BE2C (cell line): ENCODE measurements at regions not wholly inside any gene's neighbourhood (a gene's known extent, or its start where the extent isn't known, plus 50 kb on each side); places are given as distances from the start of the nearest gene placed in this dataset.

Experiments
- DNase-seq: peaks from one replicate; pipeline ENCODE4 v3.0.0-alpha.2; 2020
- H3K27me3 ChIP-seq: fragments of 250-450 bp; sonication (Bioruptor Pico); 2 replicates; pipeline ENCODE4 v1.5.1; 2020; ENCODE audit warnings: mild to moderate bottlenecking
- H3K36me3 ChIP-seq: fragments of 250-450 bp; sonication (Bioruptor Pico); 2 replicates; pipeline ENCODE4 v1.5.1; 2020; ENCODE audit warnings: mild to moderate bottlenecking
- H3K4me1 ChIP-seq: fragments of 250-450 bp; sonication (Bioruptor Pico); 2 replicates; pipeline ENCODE4 v1.5.1; 2020
- H3K4me3 ChIP-seq: 2 replicates; pipeline ENCODE4 v1.5.1; 2011; ENCODE audit warnings: low read depth, low read length
- H3K9me3 ChIP-seq: fragments of 250-450 bp; sonication (Bioruptor Pico); 2 replicates; pipeline ENCODE4 v1.5.1; 2020
- TF ChIP-seq, protein P1 (sequence below): IDR thresholded peaks from 2 replicates; pipeline ENCODE4 v1.5.1; 2012; ENCODE audit warnings: mild to moderate bottlenecking, low read depth, low read length

- no peaks in the 10 kb centered on the region for H3K9me3 ChIP-seq
- no peaks in the 10 kb centered on the region for H3K36me3 ChIP-seq
- TF ChIP-seq, protein P1, sequence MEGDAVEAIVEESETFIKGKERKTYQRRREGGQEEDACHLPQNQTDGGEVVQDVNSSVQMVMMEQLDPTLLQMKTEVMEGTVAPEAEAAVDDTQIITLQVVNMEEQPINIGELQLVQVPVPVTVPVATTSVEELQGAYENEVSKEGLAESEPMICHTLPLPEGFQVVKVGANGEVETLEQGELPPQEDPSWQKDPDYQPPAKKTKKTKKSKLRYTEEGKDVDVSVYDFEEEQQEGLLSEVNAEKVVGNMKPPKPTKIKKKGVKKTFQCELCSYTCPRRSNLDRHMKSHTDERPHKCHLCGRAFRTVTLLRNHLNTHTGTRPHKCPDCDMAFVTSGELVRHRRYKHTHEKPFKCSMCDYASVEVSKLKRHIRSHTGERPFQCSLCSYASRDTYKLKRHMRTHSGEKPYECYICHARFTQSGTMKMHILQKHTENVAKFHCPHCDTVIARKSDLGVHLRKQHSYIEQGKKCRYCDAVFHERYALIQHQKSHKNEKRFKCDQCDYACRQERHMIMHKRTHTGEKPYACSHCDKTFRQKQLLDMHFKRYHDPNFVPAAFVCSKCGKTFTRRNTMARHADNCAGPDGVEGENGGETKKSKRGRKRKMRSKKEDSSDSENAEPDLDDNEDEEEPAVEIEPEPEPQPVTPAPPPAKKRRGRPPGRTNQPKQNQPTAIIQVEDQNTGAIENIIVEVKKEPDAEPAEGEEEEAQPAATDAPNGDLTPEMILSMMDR: no peak
- no peak overlapping the region for H3K4me3 ChIP-seq
- no peaks in the 10 kb centered on the region for H3K27me3 ChIP-seq
- DNase-seq: no peak
- H3K4me1 ChIP-seq: no peaks in the 10 kb centered on the region
Measured at GRCh38 chr1:14541348-14541747, 57.1 kb upstream of the KAZN start.

DNA sequence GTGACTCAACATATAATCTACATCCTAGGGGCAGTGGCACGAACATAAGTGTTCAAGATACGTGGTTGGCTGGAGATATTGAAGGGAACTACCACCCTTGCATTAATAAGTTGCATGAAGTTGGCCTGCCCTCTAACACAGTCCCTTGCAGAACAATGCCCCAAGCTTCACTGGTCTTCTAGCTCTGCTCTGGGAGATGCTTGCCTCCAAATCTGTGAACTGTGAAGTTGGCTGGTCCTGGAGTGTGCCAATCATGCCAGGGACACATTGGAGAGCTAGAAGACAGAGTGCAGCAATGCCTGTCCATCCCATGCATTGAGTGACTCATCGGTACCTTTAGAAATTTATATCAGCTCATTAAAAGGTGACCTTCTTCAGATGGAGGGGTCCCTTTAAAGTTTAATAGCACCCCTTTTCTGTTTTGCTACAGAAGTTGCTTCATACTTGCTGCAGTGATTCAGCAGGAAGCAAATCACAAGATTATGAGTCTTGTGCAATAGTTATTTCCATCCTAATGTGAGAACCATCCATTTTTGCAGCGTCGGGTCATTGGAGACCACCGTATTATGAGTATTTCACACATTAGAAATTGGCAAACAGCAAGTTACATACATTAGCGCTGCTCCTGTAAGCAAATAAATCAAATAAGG, 55.2 kb upstream of the KAZN start:
- Histone ChIP-seq H3K4me1 (no peaks in the 10 kb centered on the region), H3K36me3 (no peaks in the 10 kb centered on the region), H3K27me3 (no peaks in the 10 kb centered on the region), H3K9me3 (no peaks in the 10 kb centered on the region), H3K4me3 (no peak overlapping the region)
- DNase-seq: no peak
- TF ChIP-seq, protein P1: no peak

- H3K36me3 ChIP-seq: no peaks in the 10 kb centered on the region
- H3K4me3 ChIP-seq: no peak overlapping the region
- H3K9me3 ChIP-seq: no peaks in the 10 kb centered on the region
- no peak for DNase-seq
- H3K4me1 ChIP-seq: no peaks in the 10 kb centered on the region
- TF ChIP-seq, protein P1: no peak
- H3K27me3 ChIP-seq: no peaks in the 10 kb centered on the region
Measured at GRCh38 chr1:14544319-14544718, 54.2 kb upstream of the KAZN start.

DNA sequence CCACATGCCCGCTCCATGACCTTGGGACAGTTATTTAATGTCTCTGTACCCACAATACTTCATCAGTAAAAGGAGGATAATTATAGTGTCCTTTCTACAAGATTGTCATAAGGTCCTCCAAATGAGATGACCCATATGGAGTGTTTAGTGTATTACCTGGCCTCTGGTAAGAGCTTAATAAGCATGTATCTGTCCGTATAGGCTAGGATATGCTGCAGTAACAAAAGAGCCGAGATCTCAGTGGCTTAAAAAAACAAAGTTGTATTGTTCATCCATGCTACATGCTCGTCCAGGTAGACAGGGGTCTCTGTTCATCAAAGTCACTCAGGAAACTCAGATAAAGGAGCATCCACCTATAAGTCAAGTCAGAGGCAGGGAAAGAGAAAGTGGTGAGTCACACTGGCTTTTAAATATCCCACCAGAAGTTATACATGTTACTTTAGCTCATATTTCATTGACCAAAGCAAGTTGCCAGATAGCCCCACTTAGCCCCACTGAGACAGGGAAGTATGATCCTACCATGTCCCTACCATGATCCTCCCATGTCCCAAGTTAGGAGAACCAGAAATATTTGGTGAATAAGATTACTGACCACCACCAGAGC, 53.0 kb upstream of the KAZN start:
- TF ChIP-seq, protein P1: no peak
- H3K36me3 ChIP-seq: no peaks in the 10 kb centered on the region
- DNase-seq: no peak

GRCh38 chr1:14546416-14546815, 52.1 kb upstream of the KAZN start:
- TF ChIP-seq, protein P1: no peak

More for the DNA sequence above, 53.0 kb upstream of the KAZN start:
- no peaks in the 10 kb centered on the region for H3K27me3 ChIP-seq
- no peaks in the 10 kb centered on the region for H3K9me3 ChIP-seq
- H3K4me1 ChIP-seq: no peaks in the 10 kb centered on the region
- no peak overlapping the region for H3K4me3 ChIP-seq

More at GRCh38 chr1:14546416-14546815, 52.1 kb upstream of the KAZN start:
- Histone ChIP-seq H3K4me3 (no peak overlapping the region), H3K36me3 (no peaks in the 10 kb centered on the region), H3K9me3 (no peaks in the 10 kb centered on the region), H3K27me3 (no peaks in the 10 kb centered on the region), H3K4me1 (no peaks in the 10 kb centered on the region)
- DNase-seq: no peak
